GM12874 (cell line): ENCODE measurements at regions not wholly inside any gene's neighbourhood (a gene's known extent, or its start where the extent isn't known, plus 50 kb on each side); places are given as distances from the start of the nearest gene placed in this dataset.

Source experiments
- TF ChIP-seq, protein P1 (sequence below): IDR thresholded peaks from 2 replicates; pipeline ENCODE4 v1.5.1; 2011; ENCODE audit warnings: low read depth, mild to moderate bottlenecking, control low read depth, low read length, moderate library complexity; ENCODE audit not compliant: insufficient read depth

DNA sequence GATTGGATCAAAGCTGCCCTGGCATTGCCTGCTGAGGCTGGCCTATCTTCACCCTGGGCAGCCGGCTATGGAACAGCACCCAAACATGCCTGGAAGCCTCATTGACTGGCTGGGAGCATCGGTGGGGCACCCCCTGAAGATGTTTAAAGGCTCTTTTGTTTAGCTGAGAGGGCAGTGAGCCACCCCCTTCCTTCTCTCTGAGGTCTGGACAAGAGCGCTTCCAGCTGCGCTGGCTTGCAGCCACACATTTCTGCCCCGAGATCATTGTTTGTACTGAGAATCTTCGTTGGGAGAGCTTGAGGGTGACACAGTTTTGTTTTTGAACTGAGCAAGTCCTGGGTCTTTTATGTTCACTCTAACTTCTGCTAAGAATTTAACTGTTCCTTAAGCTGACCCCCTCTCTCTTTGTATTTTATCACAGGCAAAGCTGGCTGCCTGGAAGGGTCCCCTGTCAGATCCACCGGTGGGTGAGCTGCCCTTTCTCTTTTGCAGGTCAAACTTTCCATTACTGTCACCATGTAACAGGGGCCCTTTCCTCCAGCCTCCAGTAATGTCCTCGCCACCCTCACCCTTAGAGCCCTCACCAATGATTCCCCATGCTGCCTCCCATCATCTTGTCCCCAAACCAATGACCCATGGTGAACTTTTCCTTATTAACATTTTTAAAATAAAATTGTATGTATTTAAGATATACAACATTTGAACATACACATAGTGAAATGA is 212.2 kb downstream of the KIF26A start:
- TF ChIP-seq, protein P1, sequence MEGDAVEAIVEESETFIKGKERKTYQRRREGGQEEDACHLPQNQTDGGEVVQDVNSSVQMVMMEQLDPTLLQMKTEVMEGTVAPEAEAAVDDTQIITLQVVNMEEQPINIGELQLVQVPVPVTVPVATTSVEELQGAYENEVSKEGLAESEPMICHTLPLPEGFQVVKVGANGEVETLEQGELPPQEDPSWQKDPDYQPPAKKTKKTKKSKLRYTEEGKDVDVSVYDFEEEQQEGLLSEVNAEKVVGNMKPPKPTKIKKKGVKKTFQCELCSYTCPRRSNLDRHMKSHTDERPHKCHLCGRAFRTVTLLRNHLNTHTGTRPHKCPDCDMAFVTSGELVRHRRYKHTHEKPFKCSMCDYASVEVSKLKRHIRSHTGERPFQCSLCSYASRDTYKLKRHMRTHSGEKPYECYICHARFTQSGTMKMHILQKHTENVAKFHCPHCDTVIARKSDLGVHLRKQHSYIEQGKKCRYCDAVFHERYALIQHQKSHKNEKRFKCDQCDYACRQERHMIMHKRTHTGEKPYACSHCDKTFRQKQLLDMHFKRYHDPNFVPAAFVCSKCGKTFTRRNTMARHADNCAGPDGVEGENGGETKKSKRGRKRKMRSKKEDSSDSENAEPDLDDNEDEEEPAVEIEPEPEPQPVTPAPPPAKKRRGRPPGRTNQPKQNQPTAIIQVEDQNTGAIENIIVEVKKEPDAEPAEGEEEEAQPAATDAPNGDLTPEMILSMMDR = no peak

DNA sequence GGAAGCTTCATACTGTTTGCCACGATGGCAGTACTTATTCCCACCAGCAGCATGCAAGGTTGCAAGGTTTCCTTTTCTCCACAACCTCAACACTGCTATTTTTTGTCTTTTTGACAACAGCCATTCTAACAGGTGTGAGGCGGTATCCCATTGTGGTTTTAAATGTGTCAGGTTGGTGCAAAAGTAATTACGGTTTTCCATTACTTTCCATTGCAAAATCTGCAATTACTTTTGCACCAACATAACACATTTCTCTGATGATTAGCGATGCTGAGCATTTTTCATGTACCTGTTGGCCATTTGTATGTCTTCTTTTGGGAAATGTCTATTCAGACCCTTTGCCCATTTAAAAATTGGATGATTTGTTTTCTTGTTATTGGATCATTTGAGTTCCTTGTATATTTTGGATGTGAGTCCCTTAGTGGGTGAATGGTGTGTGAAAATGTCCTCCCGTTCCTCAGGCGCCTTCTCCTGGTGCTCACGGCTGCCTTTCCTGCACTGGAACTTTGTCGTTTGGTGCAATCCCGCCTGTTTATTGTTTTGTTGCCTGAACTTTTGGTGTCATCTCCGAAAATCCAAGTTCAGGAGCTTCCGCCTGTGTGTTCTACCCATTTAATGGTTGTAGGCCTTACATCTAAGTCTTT is 213.6 kb downstream of the KIF26A start:
- TF ChIP-seq, protein P1 = no peak

DNA sequence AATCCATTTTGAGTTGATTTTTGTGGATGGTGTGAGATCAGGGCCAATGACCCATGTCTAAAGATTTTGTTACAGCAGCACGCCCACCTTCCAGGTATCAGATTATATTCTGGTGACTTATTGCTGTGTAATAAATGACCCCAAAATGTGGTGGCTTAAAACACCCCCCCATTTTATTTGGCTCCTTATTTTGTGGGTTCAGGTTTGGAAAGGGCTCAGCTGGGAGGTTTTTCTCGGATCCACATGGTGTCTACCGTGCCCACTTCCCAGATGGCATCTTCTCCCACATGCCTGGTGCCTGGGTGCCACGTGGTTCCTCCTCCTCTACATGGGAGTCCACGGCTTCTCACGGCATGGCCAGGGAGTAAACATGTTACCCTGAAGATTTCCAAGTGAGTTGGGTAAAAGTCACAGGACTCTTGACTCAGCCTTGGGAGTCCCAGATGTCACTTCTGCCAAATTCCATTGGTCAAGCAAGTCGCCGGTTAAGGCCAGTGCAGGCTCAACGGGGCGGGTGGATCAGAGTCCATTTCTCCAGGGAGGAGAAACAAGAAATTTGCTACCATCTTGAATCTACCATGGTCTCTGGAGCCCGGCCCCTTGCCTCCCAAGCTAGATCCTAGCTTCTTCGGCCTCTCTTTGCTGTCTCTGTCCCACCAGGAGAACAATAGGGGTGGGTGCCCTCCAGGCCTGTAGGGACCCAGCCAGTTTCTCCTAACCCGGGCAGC is 214.3 kb downstream of the KIF26A start:
- TF ChIP-seq, protein P1 = no peak

DNA sequence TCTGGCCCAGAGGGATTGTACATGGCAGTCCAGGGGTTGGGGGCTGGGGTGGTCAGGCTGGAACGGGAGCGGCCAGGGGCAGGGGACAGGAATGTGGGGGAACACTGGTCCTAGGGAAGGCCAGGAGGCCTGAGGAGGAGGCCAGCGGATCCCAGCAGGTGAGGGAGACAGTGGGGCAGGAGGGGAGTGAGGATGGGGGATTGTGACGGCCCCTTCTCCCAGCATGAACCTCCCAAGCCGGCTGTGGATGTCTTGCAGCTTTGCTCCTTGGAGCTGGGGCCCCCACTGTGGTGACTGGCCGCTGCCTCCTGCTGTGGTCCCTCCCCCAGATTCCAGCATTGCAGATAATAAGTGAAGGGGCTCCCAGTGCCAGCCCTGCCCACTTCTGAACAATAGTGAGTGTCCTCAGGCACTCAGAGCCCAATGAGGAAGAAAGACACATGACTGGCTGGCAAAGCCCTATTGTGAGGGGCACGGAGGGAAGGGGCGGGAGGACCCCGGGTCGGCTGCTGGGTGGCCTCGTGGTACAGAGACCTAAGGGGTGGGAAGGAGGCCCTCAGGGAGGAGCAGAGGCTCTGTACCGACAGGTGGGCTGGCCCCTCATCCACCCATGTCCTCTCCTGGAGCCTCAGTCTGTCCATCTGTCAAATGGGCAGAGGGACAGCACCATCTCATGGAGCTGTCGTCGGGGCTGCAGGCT is 215.0 kb downstream of the KIF26A start:
- TF ChIP-seq, protein P1 = no peak

DNA sequence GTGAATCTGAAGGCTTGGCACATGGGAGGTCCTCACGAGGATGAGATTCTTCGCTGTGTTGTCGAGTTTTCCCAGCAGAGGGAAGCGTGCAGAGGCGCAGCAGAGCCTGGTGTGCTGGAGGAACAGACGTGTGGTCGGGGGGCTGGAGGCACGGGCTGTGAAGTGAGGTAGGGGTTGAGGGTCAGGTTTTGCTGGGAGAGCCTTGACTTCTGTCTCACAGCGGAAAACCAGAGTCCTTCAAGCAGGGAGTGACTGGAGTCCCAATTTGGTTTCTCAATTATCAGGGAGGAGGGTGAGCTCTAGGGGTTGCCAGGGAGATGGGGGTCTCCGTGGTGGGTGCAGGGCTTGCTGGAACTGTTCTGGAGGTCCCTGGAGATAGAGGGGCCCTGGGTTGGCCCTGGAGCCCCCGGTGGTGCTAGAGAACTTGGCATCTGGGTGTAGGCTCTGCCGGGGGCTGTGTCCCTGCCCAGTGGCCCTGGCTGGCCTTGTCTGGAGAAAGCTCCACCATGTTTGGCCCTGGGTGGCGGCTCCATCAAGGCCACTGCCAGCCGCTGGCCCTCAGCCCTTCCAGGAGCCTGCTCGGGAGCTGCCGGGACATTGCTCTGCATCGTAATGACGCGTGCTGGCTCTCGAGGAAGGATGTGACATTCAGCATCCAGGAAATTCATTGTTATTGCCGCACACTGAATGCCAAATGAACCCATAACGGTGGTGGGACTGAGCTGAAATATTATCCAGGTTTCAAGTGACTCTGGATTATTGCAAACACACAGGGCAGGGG is 215.7 kb downstream of the KIF26A start:
- TF ChIP-seq, protein P1 = no peak

DNA sequence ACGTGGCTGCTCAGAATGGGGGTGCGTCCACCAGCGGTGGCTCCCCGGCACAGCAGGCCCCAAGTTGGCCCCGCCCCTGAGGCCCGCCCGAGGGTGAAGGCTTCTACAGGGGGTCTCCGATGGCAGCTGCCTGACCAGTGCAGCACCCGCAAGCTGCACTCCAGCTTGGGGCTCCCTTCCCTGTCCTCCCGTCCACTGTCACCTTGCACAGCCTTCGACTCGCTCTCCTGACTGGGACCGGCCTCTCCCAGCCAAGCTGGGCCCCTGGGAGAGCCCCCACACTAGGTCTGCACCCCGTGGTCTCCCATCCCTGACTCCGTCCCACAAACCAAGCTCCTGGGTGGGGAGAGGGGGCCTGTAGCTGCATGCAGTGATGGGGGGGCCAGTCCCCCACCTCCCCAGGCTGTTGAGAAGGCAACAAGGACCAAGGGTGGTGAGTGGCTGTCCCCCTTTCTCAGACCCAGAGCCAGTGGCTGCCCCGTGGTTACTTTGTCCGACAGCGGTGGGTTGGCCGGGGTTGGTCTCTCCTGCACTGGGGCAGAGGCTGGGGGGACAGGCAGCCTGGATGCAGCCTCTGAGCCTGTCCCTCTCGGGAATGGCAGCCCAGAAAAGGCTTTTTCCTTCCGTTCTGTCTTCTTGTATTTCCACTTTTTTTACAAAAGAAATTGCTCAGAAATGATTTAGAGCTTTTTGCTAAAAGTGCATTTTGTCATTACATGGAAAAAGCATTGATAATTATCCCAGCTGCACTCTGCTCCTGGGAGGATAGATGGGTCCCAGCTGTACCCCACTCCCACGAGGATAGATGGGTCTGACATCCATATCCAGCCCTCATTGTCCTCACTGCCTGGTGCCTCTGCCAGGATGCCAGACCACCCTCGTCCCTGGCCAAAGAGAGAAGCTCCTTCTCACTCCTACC is 217.0 kb downstream of the KIF26A start:
- TF ChIP-seq, protein P1 = no peak
